Naive B cell (primary cell): ENCODE measurements at regions not wholly inside any gene's neighbourhood (a gene's known extent, or its start where the extent isn't known, plus 50 kb on each side); places are given as distances from the start of the nearest gene placed in this dataset.
"Not testable (repeated sequence)": the region's sequence is repeated elsewhere in the genome, so short reads cannot be mapped to it uniquely, and the experiment has no call there.

Source experiments
- ATAC-seq, 2 donors: fragments of 150-1000 bp; cut with Tn5 transposase; 2 replicates each; pipeline ENCODE4 v1.10.0; 2021; ENCODE audit warnings: low read depth in 2 of 2, mild to moderate bottlenecking in 2 of 2, moderate library complexity in 2 of 2
- DNase-seq: peaks from one replicate; pipeline ENCODE4 v3.0.0; 2022
- H3K27ac Mint-ChIP-seq, 6 donors: one replicate each; pipeline ENCODE4 v1.8.0; 2020 to 2022; ENCODE audit warnings: mild to moderate bottlenecking in 6 of 6, mixed read lengths in 6 of 6, moderate library complexity in 5 of 6, inconsistent platforms in 2 of 6
- H3K27me3 Mint-ChIP-seq, 3 donors: one replicate each; pipeline ENCODE4 v1.8.0; 2021 to 2022; ENCODE audit warnings: mixed read lengths in 3 of 3, mild to moderate bottlenecking in 1 of 3
- H3K36me3 Mint-ChIP-seq, 2 donors: one replicate each; pipeline ENCODE4 v1.8.0; 2020 to 2022; ENCODE audit warnings: mixed read lengths in 2 of 2, inconsistent platforms in 1 of 2, mild to moderate bottlenecking in 1 of 2
- H3K4me1 Mint-ChIP-seq, 3 donors: one replicate each; pipeline ENCODE4 v1.8.0; 2020 to 2022; ENCODE audit warnings: mixed read lengths in 3 of 3, inconsistent platforms in 1 of 3, mild to moderate bottlenecking in 1 of 3, moderate library complexity in 1 of 3
- H3K4me3 Mint-ChIP-seq, 8 donors: one replicate each; pipeline ENCODE4 v1.8.0; 2020 to 2022; ENCODE audit warnings: mild to moderate bottlenecking in 8 of 8, mixed read lengths in 8 of 8, moderate library complexity in 8 of 8, inconsistent platforms in 2 of 8
- H3K9me3 Mint-ChIP-seq, 7 donors: one replicate each; pipeline ENCODE4 v1.8.0; 2020 to 2022; ENCODE audit warnings: mixed read lengths in 7 of 7, mild to moderate bottlenecking in 5 of 7, inconsistent platforms in 2 of 7, moderate library complexity in 1 of 7

GRCh38 chr7:136263112-136263860 is 286.1 kb upstream of the MTPN start:
- not testable (repeated sequence) for H3K4me1 Mint-ChIP-seq, H3K36me3 Mint-ChIP-seq, H3K27ac Mint-ChIP-seq, H3K27me3 Mint-ChIP-seq, ATAC-seq, DNase-seq
- peaks cover 18 to 66% (median 38%) of the 10 kb centered on the region in 7 donors for H3K9me3 Mint-ChIP-seq
- peak overlapping the region in 1 of 8 donors; percentile 25 for H3K4me3 Mint-ChIP-seq

DNA sequence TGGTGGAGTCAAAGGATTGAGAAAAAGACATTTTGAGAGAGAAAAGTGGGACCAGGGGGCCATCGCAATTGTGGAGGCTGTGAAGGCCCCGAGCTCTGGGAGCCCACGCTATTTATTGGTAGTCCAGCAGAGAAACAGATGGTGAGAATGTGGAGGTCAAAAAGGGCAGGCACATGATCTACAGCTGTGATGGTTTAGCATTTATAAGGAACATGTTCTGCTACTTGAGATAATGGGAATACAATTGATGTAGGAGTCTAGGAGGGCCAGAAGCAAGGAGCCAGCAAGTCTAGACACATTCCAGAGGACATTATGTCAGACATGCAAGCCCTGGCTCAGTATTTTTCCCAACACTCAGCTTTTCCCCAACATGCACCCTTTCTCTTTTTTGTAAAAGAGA is 283.4 kb upstream of the MTPN start:
- not testable (repeated sequence) for H3K4me1 Mint-ChIP-seq, H3K4me3 Mint-ChIP-seq, H3K27me3 Mint-ChIP-seq, ATAC-seq, H3K27ac Mint-ChIP-seq, DNase-seq, H3K36me3 Mint-ChIP-seq
- H3K9me3 Mint-ChIP-seq = peaks cover 11 to 46% (median 27%) of the 10 kb centered on the region in 7 donors

GRCh38 chr7:136259074-136259473 is 281.9 kb upstream of the MTPN start:
- Mint-ChIP-seq H3K36me3 (peaks cover 0 to 5% of the 10 kb centered on the region in 2 donors), H3K9me3 (peaks cover 9 to 41% (median 22%) of the 10 kb centered on the region in 7 donors), H3K27me3 (no peaks in the 10 kb centered on the region), H3K4me1 (no peaks in the 10 kb centered on the region), H3K4me3 (no peak overlapping the region), H3K27ac (no peak overlapping the region)
- ATAC-seq (no peak), DNase-seq (no peak)

DNA sequence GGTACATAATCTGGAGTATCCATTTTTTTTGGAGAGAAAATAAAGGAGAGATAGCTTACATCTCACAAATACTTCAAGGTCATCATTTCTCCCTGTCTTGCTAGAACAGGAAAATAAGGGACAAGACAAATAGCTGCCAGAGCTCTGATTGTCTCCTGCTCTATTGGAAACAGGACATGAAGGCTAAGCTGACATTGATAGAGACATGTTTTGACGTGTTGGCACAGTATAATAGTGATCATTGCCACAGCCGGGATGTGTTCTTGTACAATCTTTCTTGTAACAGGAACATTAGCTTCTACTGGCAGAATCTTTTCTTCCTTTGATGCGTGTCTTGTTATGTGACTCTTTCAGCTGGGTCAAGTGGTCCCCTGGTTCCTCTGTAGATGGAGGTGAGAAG is 279.3 kb upstream of the MTPN start:
- Mint-ChIP-seq H3K36me3 (no peaks in the 10 kb centered on the region), H3K9me3 (peaks cover 6 to 18% (median 12%) of the 10 kb centered on the region in 7 donors), H3K4me1 (no peaks in the 10 kb centered on the region), H3K27me3 (no peaks in the 10 kb centered on the region), H3K4me3 (no peak overlapping the region), H3K27ac (no peak overlapping the region)
- ATAC-seq (no peak), DNase-seq (no peak)

DNA sequence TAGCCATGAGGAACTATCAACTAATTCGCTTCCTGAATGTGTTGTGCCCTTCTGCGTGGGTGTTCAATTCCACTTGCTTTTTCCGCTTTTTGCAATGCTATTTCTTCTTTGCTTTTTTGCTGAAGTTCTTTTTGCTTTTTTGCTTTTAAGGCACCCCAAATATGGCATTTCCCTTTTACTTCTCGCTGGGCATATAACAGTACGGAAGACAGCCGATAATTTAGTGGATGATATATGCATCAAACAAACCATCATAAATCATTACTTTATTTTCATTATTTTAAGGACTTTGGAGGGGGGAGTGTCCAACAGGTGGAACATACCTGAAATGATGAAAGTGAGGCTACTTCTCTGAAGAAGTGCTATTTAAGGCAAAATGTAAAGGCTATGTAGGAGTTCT is 277.0 kb upstream of the MTPN start:
- H3K9me3 Mint-ChIP-seq = peaks cover 0 to 13% (median 4%) of the 10 kb centered on the region in 7 donors
- peaks cover 0 to 3% of the 10 kb centered on the region in 2 donors for H3K36me3 Mint-ChIP-seq
- no peaks in the 10 kb centered on the region for H3K4me1 Mint-ChIP-seq

GRCh38 chr7:136251826-136252225 is 274.7 kb upstream of the MTPN start:
- Mint-ChIP-seq H3K27ac (no peak overlapping the region), H3K4me1 (no peaks in the 10 kb centered on the region), H3K9me3 (peaks cover 0 to 13% (median 0%) of the 10 kb centered on the region in 7 donors), H3K36me3 (peaks cover 0 to 3% of the 10 kb centered on the region in 2 donors), H3K27me3 (no peaks in the 10 kb centered on the region), H3K4me3 (no peak overlapping the region)
- DNase-seq (no peak), ATAC-seq (no peak)

More for the DNA sequence above, 277.0 kb upstream of the MTPN start:
- no peak for ATAC-seq
- DNase-seq = no peak
- Mint-ChIP-seq H3K27ac (no peak overlapping the region), H3K27me3 (no peaks in the 10 kb centered on the region), H3K4me3 (no peak overlapping the region)

DNA sequence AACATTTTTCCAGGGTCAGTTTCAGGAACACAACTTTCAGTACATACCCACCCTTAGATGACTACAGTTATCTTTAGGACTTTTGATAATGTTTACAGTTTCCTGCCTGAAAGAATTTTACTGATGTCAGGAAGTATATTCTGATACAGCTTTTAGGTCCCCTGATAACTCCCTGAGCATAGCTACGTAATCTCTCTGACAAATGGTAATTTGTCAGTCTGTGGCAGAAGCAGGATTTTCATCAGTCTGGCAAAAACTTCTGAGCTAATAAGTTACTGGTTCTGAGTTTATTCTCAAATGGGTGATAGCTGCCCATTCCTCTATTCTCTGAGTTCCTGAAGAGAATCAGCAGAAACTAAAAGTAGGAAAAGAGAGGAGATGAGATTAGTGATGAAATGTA is 270.1 kb upstream of the MTPN start:
- DNase-seq (no peak), ATAC-seq (no peak)
- H3K27ac Mint-ChIP-seq = no peak overlapping the region
- H3K4me3 Mint-ChIP-seq = no peak overlapping the region
- H3K36me3 Mint-ChIP-seq = peaks cover 0 to 3% of the 10 kb centered on the region in 2 donors
- H3K4me1 Mint-ChIP-seq = no peaks in the 10 kb centered on the region
- peaks cover 0 to 13% (median 2%) of the 10 kb centered on the region in 7 donors for H3K9me3 Mint-ChIP-seq
- H3K27me3 Mint-ChIP-seq = no peaks in the 10 kb centered on the region

DNA sequence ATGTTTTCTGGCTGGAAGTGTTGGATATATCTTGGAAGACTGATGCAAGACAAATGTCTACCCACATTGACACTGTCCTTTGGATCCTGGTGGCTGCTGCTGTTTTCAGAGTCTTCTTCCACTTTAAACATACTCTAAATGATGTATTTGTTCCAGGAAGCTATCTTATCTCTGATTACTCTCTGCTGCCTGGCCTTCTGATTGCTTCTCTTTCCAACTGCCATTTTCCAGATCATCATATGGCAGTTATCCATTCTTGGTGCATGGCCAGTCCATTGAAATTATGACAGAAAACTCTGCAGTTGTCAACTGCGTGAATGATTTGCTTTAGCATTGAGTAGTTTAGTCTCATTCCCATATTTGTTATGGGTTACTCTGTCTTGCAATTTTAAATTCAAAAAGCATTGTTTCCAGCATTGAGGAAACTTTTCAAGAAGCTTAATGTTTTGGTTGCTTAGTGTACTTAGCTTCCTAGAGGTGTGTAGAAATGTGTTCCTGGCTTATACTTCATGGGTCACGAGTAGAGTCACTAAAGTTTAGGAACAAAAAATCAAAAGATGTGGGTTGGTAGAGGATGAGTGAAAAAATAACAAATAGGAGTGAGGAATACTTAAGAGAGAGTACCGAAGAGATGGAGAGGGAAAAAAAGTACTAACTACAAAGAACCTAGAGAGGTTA is 268.3 kb upstream of the MTPN start:
- DNase-seq (no peak), ATAC-seq (no peak)
- Mint-ChIP-seq H3K9me3 (peaks cover 0 to 13% (median 2%) of the 10 kb centered on the region in 7 donors), H3K4me1 (no peaks in the 10 kb centered on the region), H3K36me3 (peaks cover 0 to 3% of the 10 kb centered on the region in 2 donors), H3K27me3 (peaks cover 0 to 4% (median 0%) of the 10 kb centered on the region in 3 donors), H3K27ac (no peak overlapping the region), H3K4me3 (no peak overlapping the region)

- Mint-ChIP-seq H3K4me3 (no peak overlapping the region), H3K36me3 (peaks cover 0 to 12% of the 10 kb centered on the region in 2 donors), H3K4me1 (peaks cover 0 to 4% (median 0%) of the 10 kb centered on the region in 3 donors), H3K9me3 (peaks cover 22 to 70% (median 27%) of the 10 kb centered on the region in 7 donors), H3K27ac (no peak overlapping the region), H3K27me3 (no peaks in the 10 kb centered on the region)
- DNase-seq (no peak), ATAC-seq (no peak)
These were observed 256.9 kb upstream of the MTPN start for GRCh38 chr7:136234040-136234439.

DNA sequence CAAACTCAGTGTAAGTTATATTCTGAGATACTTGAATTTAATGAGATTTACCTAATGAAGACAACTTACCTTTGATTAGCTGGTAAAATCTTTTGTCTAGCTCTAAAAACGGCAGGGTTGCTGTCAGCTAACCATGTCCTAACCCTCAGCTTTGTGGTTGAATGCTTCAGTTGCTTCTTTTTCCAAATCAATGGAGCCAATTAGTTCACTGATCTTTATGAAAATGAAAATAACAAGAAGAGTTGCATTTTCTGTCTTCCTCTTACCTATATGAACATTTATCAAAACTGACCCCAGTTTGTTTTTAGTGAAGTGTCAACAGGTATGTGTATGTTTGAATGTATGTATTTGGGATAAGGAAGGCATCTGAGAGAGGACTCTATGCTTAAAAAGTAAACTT is 253.1 kb upstream of the MTPN start:
- H3K4me3 Mint-ChIP-seq = no peak overlapping the region
- ATAC-seq = no peak
- H3K36me3 Mint-ChIP-seq = no peaks in the 10 kb centered on the region
- no peaks in the 10 kb centered on the region for H3K27me3 Mint-ChIP-seq
- DNase-seq = no peak
- H3K9me3 Mint-ChIP-seq = peaks cover 10 to 46% (median 20%) of the 10 kb centered on the region in 7 donors
- peaks cover 0 to 4% (median 0%) of the 10 kb centered on the region in 3 donors for H3K4me1 Mint-ChIP-seq
- H3K27ac Mint-ChIP-seq = no peak overlapping the region

DNA sequence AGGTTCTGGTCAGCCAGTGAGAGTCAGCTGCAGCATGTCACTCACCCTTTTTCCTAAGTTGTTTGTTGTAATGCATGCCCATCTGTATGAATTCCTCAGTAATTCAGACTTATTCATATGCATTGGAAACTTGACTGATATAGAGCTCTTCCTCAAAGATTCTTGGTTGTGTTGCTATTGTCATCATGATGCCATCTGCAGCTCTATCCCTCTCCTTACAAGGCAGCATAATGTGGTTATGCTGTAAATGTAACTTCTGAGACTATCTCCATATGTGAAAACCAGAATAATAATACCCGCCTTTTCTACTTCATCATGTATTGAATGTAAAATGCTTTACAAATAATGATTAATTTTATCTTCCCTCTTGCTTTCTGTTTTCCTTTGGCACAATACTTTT is 252.6 kb upstream of the MTPN start:
- H3K4me3 Mint-ChIP-seq = no peak overlapping the region
- no peaks in the 10 kb centered on the region for H3K36me3 Mint-ChIP-seq
- H3K4me1 Mint-ChIP-seq = peaks cover 0 to 4% (median 0%) of the 10 kb centered on the region in 3 donors
- H3K9me3 Mint-ChIP-seq = peaks cover 10 to 44% (median 20%) of the 10 kb centered on the region in 7 donors
- ATAC-seq = no peak
- no peak for DNase-seq
- no peak overlapping the region for H3K27ac Mint-ChIP-seq
- no peaks in the 10 kb centered on the region for H3K27me3 Mint-ChIP-seq

DNA sequence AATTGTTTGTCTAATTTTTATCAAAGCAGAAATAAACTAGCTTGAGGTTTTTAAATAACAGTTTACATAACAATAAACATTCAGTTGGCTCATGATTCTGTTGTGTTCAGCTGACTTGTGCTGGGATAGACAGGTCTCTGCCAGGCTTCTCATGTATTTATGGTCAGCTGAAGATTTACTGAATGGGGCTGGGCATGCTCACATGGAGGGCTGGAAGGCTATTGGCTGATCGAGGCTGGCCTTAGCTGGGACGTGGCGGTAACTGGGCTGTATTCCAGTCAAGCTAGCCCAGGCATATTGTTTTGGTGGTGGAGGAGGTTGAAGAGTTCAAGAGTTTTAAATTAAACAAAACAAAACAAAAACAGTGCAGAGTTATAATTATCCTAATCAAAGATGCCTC is 251.0 kb upstream of the MTPN start:
- DNase-seq (no peak), ATAC-seq (no peak)
- H3K4me1 Mint-ChIP-seq = peaks cover 0 to 4% (median 0%) of the 10 kb centered on the region in 3 donors
- H3K27ac Mint-ChIP-seq = no peak overlapping the region
- H3K4me3 Mint-ChIP-seq = no peak overlapping the region
- H3K9me3 Mint-ChIP-seq = peaks cover 8 to 52% (median 23%) of the 10 kb centered on the region in 7 donors
- H3K36me3 Mint-ChIP-seq = peaks cover 0 to 4% of the 10 kb centered on the region in 2 donors
- no peaks in the 10 kb centered on the region for H3K27me3 Mint-ChIP-seq

DNA sequence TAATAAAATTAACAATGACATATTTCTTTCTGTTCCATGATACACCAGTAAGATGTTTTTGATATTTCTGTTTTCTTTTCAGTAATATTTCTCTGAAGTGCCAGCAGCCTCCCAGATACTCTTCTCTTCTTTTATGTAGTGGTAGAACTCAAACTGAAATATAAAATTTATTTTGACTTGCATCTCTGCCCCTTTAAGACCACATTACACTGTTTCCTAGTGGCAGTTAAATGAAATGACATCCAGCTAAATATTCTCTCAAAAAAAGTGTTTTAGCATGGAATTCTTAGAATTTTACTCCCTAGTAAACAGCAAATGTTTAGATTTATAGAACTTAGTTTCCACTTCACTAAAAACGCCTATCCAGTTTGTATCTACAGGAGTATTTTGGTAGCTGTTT is 237.2 kb upstream of the MTPN start:
- no peak overlapping the region for H3K4me3 Mint-ChIP-seq
- no peaks in the 10 kb centered on the region for H3K4me1 Mint-ChIP-seq
- peaks cover 0 to 10% (median 1%) of the 10 kb centered on the region in 7 donors for H3K9me3 Mint-ChIP-seq
- DNase-seq = no peak
- ATAC-seq = no peak
- H3K27ac Mint-ChIP-seq = no peak overlapping the region
- no peaks in the 10 kb centered on the region for H3K27me3 Mint-ChIP-seq
- H3K36me3 Mint-ChIP-seq = no peaks in the 10 kb centered on the region

DNA sequence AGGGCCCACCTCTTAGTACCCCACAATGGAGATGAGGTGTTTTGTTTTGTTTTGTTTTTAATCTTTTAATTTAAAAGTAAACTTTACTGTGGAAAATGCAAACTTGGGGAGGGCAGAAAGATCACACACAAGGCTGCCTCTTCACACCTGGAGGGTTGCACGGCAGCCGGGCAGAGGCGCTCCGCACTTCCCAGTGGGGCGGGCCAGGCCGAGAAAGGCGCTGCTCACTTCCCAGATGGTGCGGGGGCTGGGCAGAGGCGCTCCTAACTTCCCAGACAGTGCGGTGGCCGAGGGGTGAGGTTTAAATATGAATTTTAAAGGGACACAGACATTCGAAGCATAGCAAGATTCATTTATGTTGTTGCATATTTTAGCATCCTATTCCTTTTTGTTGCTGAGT is 235.9 kb upstream of the MTPN start:
- Mint-ChIP-seq H3K27ac (no peak overlapping the region), H3K9me3 (peaks cover 0 to 10% (median 2%) of the 10 kb centered on the region in 7 donors), H3K4me1 (no peaks in the 10 kb centered on the region), H3K36me3 (peaks cover 0 to 2% of the 10 kb centered on the region in 2 donors), H3K27me3 (no peaks in the 10 kb centered on the region), H3K4me3 (no peak overlapping the region)
- ATAC-seq = no peak
- no peak for DNase-seq
